BJ (cell line): ENCODE measurements at regions not wholly inside any gene's neighbourhood (a gene's known extent, or its start where the extent isn't known, plus 50 kb on each side); places are given as distances from the start of the nearest gene placed in this dataset.

ENCODE experiments used
- CTCF ChIA-PET: fragments of 350-600 bp; formaldehyde crosslinking; extraction: SDS; loops from one replicate; lab custom pipeline; 2021; ENCODE audit warnings: antibody characterized with exemption, inconsistent platforms; lab: Yijun Ruan, JAX
- POLR2A ChIA-PET: fragments of 300-600 bp; sonication (Branson Sonifier 250); formaldehyde crosslinking; extraction: SDS; loops from one replicate; lab custom pipeline; 2021; ENCODE audit warnings: antibody characterized with exemption; lab: Charles Lee
- DNase-seq: peaks from one replicate; pipeline ENCODE4 v3.0.0-alpha.2; 2011; ENCODE audit warnings: low read depth
- H3K27me3 ChIP-seq: 2 replicates; pipeline ENCODE4 v1.6.0; 2011; ENCODE audit warnings: low read length; ENCODE audit not compliant: control insufficient read depth, insufficient read depth
- H3K36me3 ChIP-seq: 2 replicates; pipeline ENCODE4 v1.5.1; 2011; ENCODE audit warnings: low read length; ENCODE audit not compliant: control insufficient read depth, insufficient read depth
- H3K4me3 ChIP-seq: 2 replicates; pipeline ENCODE4 v1.5.1; 2011; ENCODE audit warnings: low read depth, mild to moderate bottlenecking, control low read depth, low read length
- CTCF ChIP-seq: IDR thresholded peaks from 2 replicates; pipeline ENCODE4 v1.5.1; 2011; ENCODE audit warnings: low read depth, mild to moderate bottlenecking, control low read depth, inconsistent platforms, low read length, moderate library complexity; ENCODE audit not compliant: insufficient read depth

GRCh38 chr17:70906808-70907207, 737.5 kb downstream of the KCNJ2 start:
- CTCF ChIA-PET: no interaction called here
- Histone ChIP-seq H3K27me3 (no peaks in the 10 kb centered on the region), H3K4me3 (no peak overlapping the region), H3K36me3 (no peaks in the 10 kb centered on the region)
- DNase-seq: no peak
- POLR2A ChIA-PET: no interaction called here
- TF ChIP-seq CTCF: no peak

- DNase-seq: peak; percentile 7
These were observed 743.6 kb downstream of the KCNJ2 start for GRCh38 chr17:70912716-70913485.

GRCh38 chr17:70916469-70916868, 747.1 kb downstream of the KCNJ2 start:
- no peaks in the 10 kb centered on the region for H3K27me3 ChIP-seq
- no peak for TF ChIP-seq CTCF
- no peak overlapping the region for H3K4me3 ChIP-seq
- no peak for DNase-seq
- POLR2A ChIA-PET: no interaction called here
- H3K36me3 ChIP-seq: no peaks in the 10 kb centered on the region
- CTCF ChIA-PET: no interaction called here

More at GRCh38 chr17:70912716-70913485, 743.6 kb downstream of the KCNJ2 start:
- H3K27me3 ChIP-seq: no peaks in the 10 kb centered on the region
- POLR2A ChIA-PET: no interaction called here
- no peak for TF ChIP-seq CTCF
- CTCF ChIA-PET: interaction anchor here (0.8 kb wide), 1 partner anchor 161 kb away, joined by 4 read pairs; no protein-coding TSS in a partner anchor
- no peak overlapping the region for H3K4me3 ChIP-seq
- no peaks in the 10 kb centered on the region for H3K36me3 ChIP-seq

- no peaks in the 10 kb centered on the region for H3K27me3 ChIP-seq
- no peak for DNase-seq
- ChIA-PET POLR2A (no interaction called here), CTCF (no interaction called here)
- no peaks in the 10 kb centered on the region for H3K36me3 ChIP-seq
- TF ChIP-seq CTCF: no peak
- H3K4me3 ChIP-seq: no peak overlapping the region
These were observed 749.9 kb downstream of the KCNJ2 start for GRCh38 chr17:70919241-70919640.

GRCh38 chr17:70920416-70920815, 751.1 kb downstream of the KCNJ2 start:
- Histone ChIP-seq H3K36me3 (no peaks in the 10 kb centered on the region), H3K27me3 (no peaks in the 10 kb centered on the region), H3K4me3 (no peak overlapping the region)
- CTCF ChIA-PET: interaction anchor here (0.8 kb wide), 1 partner anchor 153 kb away, joined by 3 read pairs; no protein-coding TSS in a partner anchor
- TF ChIP-seq CTCF: no peak
- POLR2A ChIA-PET: no interaction called here
- no peak for DNase-seq
